ENCODE measurements at regions not wholly inside any gene's neighbourhood (a gene's known extent, or its start where the extent isn't known, plus 50 kb on each side); places are given as distances from the start of the nearest gene placed in this dataset.

GRCh38 chr10:62541811-62542210 lies 167.6 kb downstream of the ZNF365 start:
- TF ChIP-seq CTCF (IDR thresholded peaks at IDR 0.05; ENCODE audit: low read length, missing control alignments), result no peak
- no peak overlapping the region for H3K4me3 ChIP-seq (replicated peaks; ENCODE audit: low read depth, low read length)
- DNase-seq (ENCODE audit: low read depth), result no peak

GRCh38 chr10:62543571-62544355 lies 169.6 kb downstream of the ZNF365 start:
- TF ChIP-seq CTCF (IDR thresholded peaks at IDR 0.05; ENCODE audit: low read length, missing control alignments), result no peak

GRCh38 chr10:62545160-62546066 lies 171.2 kb downstream of the ZNF365 start:
- no peak overlapping the region for H3K4me3 ChIP-seq (replicated peaks; ENCODE audit: low read depth, low read length)
- DNase-seq (ENCODE audit: low read depth), result peak; percentile 90
- TF ChIP-seq CTCF (IDR thresholded peaks at IDR 0.05; ENCODE audit: low read length, missing control alignments), result no peak

More at GRCh38 chr10:62543571-62544355, 169.6 kb downstream of the ZNF365 start:
- no peak overlapping the region for H3K4me3 ChIP-seq (replicated peaks; ENCODE audit: low read depth, low read length)
- DNase-seq (ENCODE audit: low read depth), result no peak

- no peak for TF ChIP-seq CTCF (IDR thresholded peaks at IDR 0.05; ENCODE audit: low read length, missing control alignments)
- no peak overlapping the region for H3K4me3 ChIP-seq (replicated peaks; ENCODE audit: low read depth, low read length)
- no peak for DNase-seq (ENCODE audit: low read depth)
These were observed 174.5 kb downstream of the ZNF365 start for GRCh38 chr10:62548686-62549085.

GRCh38 chr10:62550173-62550572 lies 176.0 kb downstream of the ZNF365 start:
- H3K4me3 ChIP-seq (replicated peaks; ENCODE audit: low read depth, low read length), result no peak overlapping the region
- no peak for TF ChIP-seq CTCF (IDR thresholded peaks at IDR 0.05; ENCODE audit: low read length, missing control alignments)
- DNase-seq (ENCODE audit: low read depth), result no peak

GRCh38 chr10:62554632-62555199 lies 180.5 kb downstream of the ZNF365 start:
- peak; percentile 72 for DNase-seq (ENCODE audit: low read depth)
- no peak overlapping the region for H3K4me3 ChIP-seq (replicated peaks; ENCODE audit: low read depth, low read length)
- peak; percentile 71 for TF ChIP-seq CTCF (IDR thresholded peaks at IDR 0.05; ENCODE audit: low read length, missing control alignments)
